ENCODE measurements at regions not wholly inside any gene's neighbourhood (a gene's known extent, or its start where the extent isn't known, plus 50 kb on each side); places are given as distances from the start of the nearest gene placed in this dataset.

DNA sequence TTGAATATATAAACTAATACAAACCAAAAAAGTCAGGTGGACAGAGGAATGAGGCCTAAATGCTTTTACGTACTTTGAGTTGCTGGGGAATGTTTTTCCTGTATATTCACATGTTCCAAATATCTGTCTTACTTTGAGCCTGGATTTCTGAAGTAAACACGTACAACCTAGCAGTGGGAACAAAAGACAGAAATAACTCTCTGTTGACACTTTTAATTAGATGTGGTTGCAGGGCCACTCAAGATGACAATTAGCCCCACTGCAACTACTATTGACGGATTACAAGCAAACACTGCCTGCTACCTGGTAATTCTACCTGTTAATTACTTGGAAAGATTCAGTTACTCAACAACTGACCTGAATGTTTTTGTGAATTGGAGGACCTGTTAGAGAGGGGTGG lies 196.9 kb downstream of the TTLL7 start:
- H4K5ac ChIP-seq (ENCODE audit: low read depth, low read length), result no peak overlapping the region
- no peak overlapping the region for H2AK9ac ChIP-seq (replicated peaks; ENCODE audit: low read depth, low read length, poor library complexity)
- no peak overlapping the region for H3K27ac ChIP-seq (ENCODE audit: insufficient read depth, low read length)
- H3K56ac ChIP-seq (ENCODE audit: extremely low read depth, insufficient read depth, low read length), result no peak overlapping the region
- H3K18ac ChIP-seq (ENCODE audit: low read depth, low read length), result no peak overlapping the region
- no peaks in the 10 kb centered on the region for H4K20me1 ChIP-seq (ENCODE audit: insufficient read depth, low read length)
- CTCF ChIA-PET, result no interaction called here
- H3K9me3 ChIP-seq (ENCODE audit: control insufficient read depth, insufficient read depth, low read length), result no peaks in the 10 kb centered on the region
- no peak overlapping the region for H4K91ac ChIP-seq (ENCODE audit: insufficient read depth, low read depth, low read length)
- no peak overlapping the region for H2BK5ac ChIP-seq (ENCODE audit: low read depth, low read length, poor library complexity, severe bottlenecking)
- H3K9me1 ChIP-seq (ENCODE audit: insufficient read depth, low read length), result no peaks in the 10 kb centered on the region
- no peak overlapping the region for H4K8ac ChIP-seq (ENCODE audit: low read depth in 2 of 2, low read length in 2 of 2)
- in situ Hi-C loops (cut with MboI; ENCODE audit: low sequenced_read_pairs) (no loop called here), intact Hi-C loops (cut with micrococcal nuclease) (no loop called here), dilution Hi-C loops (cut with HindIII; ENCODE audit: low sequenced_read_pairs, unreplicated experiment) (no loop called here)
- no peak overlapping the region for H2AFZ ChIP-seq (replicated peaks; ENCODE audit: low read length, poor library complexity)
- TF ChIP-seq CEBPB (IDR thresholded peaks at IDR 0.05; ENCODE audit: low read depth, low read length) (no peak), MAZ (IDR thresholded peaks at IDR 0.05; ENCODE audit: borderline replicate concordance, low read depth, low read length) (no peak), NFE2L2 (IDR thresholded peaks at IDR 0.05; ENCODE audit: low read depth, low read length) (no peak), BHLHE40 (IDR thresholded peaks at IDR 0.05; ENCODE audit: low read depth, low read length) (no peak), RFX5 (IDR thresholded peaks at IDR 0.05; ENCODE audit: low read depth, low read length) (no peak), MXI1 (IDR thresholded peaks at IDR 0.05; ENCODE audit: borderline replicate concordance, low read depth, low read length) (no peak), MAFK (IDR thresholded peaks at IDR 0.05; ENCODE audit: low read depth, low read length) (no peak), CHD1 (IDR thresholded peaks at IDR 0.05; ENCODE audit: low read depth, low read length) (no peak), POLR2A (IDR thresholded peaks at IDR 0.05; ENCODE audit: low read depth, low read length) (no peak), SMC3 (IDR thresholded peaks at IDR 0.05; ENCODE audit: low read depth, low read length) (no peak)
- TF ChIP-seq, protein P1, sequence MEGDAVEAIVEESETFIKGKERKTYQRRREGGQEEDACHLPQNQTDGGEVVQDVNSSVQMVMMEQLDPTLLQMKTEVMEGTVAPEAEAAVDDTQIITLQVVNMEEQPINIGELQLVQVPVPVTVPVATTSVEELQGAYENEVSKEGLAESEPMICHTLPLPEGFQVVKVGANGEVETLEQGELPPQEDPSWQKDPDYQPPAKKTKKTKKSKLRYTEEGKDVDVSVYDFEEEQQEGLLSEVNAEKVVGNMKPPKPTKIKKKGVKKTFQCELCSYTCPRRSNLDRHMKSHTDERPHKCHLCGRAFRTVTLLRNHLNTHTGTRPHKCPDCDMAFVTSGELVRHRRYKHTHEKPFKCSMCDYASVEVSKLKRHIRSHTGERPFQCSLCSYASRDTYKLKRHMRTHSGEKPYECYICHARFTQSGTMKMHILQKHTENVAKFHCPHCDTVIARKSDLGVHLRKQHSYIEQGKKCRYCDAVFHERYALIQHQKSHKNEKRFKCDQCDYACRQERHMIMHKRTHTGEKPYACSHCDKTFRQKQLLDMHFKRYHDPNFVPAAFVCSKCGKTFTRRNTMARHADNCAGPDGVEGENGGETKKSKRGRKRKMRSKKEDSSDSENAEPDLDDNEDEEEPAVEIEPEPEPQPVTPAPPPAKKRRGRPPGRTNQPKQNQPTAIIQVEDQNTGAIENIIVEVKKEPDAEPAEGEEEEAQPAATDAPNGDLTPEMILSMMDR (conservative IDR thresholded peaks at IDR 0.05; ENCODE audit: low read depth, low read length), result no peak
- ATAC-seq (ENCODE audit: low read depth) (no peak), DNase-seq (no peak)
- no peak overlapping the region for H3K14ac ChIP-seq (replicated peaks; ENCODE audit: low read depth, low read length)
- POLR2A ChIA-PET (ENCODE audit: unreplicated experiment), result no interaction called here
- H2BK120ac ChIP-seq (ENCODE audit: low read depth, low read length), result no peak overlapping the region
- WGBS, 2 experiments (ENCODE audit: extremely low coverage in 2 of 2, insufficient read length in 1 of 2), result no CpG with 5 or more reads among the region's 3 CpGs
- H2AK5ac ChIP-seq (ENCODE audit: low read depth, low read length), result no peak overlapping the region
- no TSS peak for BruUV-seq (replicated peaks)
- H3K9ac ChIP-seq (ENCODE audit: low read depth, low read length), result no peak overlapping the region
- no peaks in the 10 kb centered on the region for H3K79me1 ChIP-seq (ENCODE audit: low read depth in 1 of 2, low read length in 2 of 2)
- no peak overlapping the region for H2BK15ac ChIP-seq (ENCODE audit: low read depth, low read length)
- no peak overlapping the region for H3K23ac ChIP-seq (ENCODE audit: low read depth, low read length)
- H3K27me3 ChIP-seq (ENCODE audit: control insufficient read depth, insufficient read depth, low read length), result no peaks in the 10 kb centered on the region; the same call in 1 of the 2 replicates
- no peak overlapping the region for H3K4me3 ChIP-seq (ENCODE audit: insufficient read depth, low read depth, low read length)
- no peak overlapping the region for H3K4me2 ChIP-seq (ENCODE audit: low read depth, low read length)
- H3K36me3 ChIP-seq (ENCODE audit: control insufficient read depth, insufficient read depth, low read length), result no peaks in the 10 kb centered on the region
- no peaks in the 10 kb centered on the region for H3K4me1 ChIP-seq (ENCODE audit: control insufficient read depth, insufficient read depth, low read length)
- no peak overlapping the region for H2BK20ac ChIP-seq (ENCODE audit: low read depth, low read length)
- no peak overlapping the region for H3K4ac ChIP-seq (ENCODE audit: low read depth, low read length)
